Naive B cell (primary cell): ENCODE measurements at regions not wholly inside any gene's neighbourhood (a gene's known extent, or its start where the extent isn't known, plus 50 kb on each side); places are given as distances from the start of the nearest gene placed in this dataset.

Experiments used
- ATAC-seq, 2 donors: fragments of 150-1000 bp; cut with Tn5 transposase; 2 replicates each; pipeline ENCODE4 v1.10.0; 2021; ENCODE audit warnings: low read depth in 2 of 2, mild to moderate bottlenecking in 2 of 2, moderate library complexity in 2 of 2
- DNase-seq: peaks from one replicate; pipeline ENCODE4 v3.0.0; 2022
- H3K27ac Mint-ChIP-seq, 6 donors: one replicate each; pipeline ENCODE4 v1.8.0; 2020 to 2022; ENCODE audit warnings: mild to moderate bottlenecking in 6 of 6, mixed read lengths in 6 of 6, moderate library complexity in 5 of 6, inconsistent platforms in 2 of 6
- H3K27me3 Mint-ChIP-seq, 3 donors: one replicate each; pipeline ENCODE4 v1.8.0; 2021 to 2022; ENCODE audit warnings: mixed read lengths in 3 of 3, mild to moderate bottlenecking in 1 of 3
- H3K36me3 Mint-ChIP-seq, 2 donors: one replicate each; pipeline ENCODE4 v1.8.0; 2020 to 2022; ENCODE audit warnings: mixed read lengths in 2 of 2, inconsistent platforms in 1 of 2, mild to moderate bottlenecking in 1 of 2
- H3K4me1 Mint-ChIP-seq, 3 donors: one replicate each; pipeline ENCODE4 v1.8.0; 2020 to 2022; ENCODE audit warnings: mixed read lengths in 3 of 3, inconsistent platforms in 1 of 3, mild to moderate bottlenecking in 1 of 3, moderate library complexity in 1 of 3
- H3K4me3 Mint-ChIP-seq, 8 donors: one replicate each; pipeline ENCODE4 v1.8.0; 2020 to 2022; ENCODE audit warnings: mild to moderate bottlenecking in 8 of 8, mixed read lengths in 8 of 8, moderate library complexity in 8 of 8, inconsistent platforms in 2 of 8
- H3K9me3 Mint-ChIP-seq, 7 donors: one replicate each; pipeline ENCODE4 v1.8.0; 2020 to 2022; ENCODE audit warnings: mixed read lengths in 7 of 7, mild to moderate bottlenecking in 5 of 7, inconsistent platforms in 2 of 7, moderate library complexity in 1 of 7

DNA sequence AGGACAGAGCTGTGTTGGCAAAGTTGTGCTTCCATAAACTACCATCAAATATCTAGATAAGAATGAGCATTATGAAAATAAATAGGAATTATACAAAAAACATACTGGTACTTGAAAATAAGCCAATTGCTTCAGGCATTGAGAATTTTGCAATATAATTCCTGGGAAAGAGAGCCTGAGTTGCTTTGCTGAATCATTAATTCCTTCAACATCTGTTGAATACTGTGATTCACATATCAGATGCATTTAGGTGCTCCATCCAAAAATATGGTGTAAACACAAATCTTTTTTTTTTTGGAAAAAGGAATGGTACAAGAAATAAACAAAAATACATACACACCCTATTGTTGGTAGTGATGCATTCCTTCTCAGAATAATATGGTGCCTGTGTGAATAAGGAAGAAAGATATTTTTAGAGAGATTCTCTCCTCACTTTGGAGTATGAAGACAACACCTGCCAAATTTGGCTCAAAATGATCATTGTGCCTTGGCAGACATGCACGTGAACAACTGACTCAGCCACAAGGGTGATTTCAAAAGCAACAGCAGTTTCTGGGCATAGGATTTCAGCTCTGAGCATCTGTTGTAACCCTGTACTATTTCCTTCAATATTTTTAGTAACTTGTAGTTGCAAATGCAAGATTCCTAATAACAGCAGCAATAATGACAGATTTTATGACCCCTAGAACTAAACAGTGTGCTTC, 96.7 kb downstream of the CAVIN4 start:
- Mint-ChIP-seq H3K4me3 (no peak overlapping the region), H3K4me1 (no peaks in the 10 kb centered on the region), H3K36me3 (no peaks in the 10 kb centered on the region), H3K27me3 (peaks cover 0 to 10% (median 5%) of the 10 kb centered on the region in 3 donors), H3K27ac (no peak overlapping the region), H3K9me3 (no peaks in the 10 kb centered on the region)
- DNase-seq (no peak), ATAC-seq (no peak)

DNA sequence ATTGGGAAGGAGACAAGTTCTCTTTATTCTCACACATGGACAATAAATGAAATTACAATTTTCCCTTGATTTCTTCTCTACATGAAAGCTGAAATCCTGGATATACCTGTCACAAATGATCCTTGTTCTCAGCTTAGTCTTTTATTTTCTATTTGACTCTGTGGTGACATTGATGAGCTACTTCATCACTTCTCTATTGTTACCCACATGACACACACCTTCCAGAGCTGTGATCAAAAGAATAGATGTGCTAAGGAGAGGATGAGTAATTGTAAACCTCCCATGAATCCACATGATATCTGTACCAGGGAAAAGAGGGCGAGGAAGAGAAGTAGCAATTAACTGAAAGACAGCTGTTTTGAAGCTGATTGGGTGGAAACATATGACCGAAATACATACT, 102.0 kb downstream of the CAVIN4 start:
- no peak for ATAC-seq
- Mint-ChIP-seq H3K27ac (peak overlapping the region in 1 of 6 donors; percentile 80), H3K36me3 (no peaks in the 10 kb centered on the region), H3K4me1 (no peaks in the 10 kb centered on the region), H3K27me3 (peaks cover 0 to 9% (median 4%) of the 10 kb centered on the region in 3 donors), H3K4me3 (no peak overlapping the region), H3K9me3 (no peaks in the 10 kb centered on the region)
- no peak for DNase-seq

DNA sequence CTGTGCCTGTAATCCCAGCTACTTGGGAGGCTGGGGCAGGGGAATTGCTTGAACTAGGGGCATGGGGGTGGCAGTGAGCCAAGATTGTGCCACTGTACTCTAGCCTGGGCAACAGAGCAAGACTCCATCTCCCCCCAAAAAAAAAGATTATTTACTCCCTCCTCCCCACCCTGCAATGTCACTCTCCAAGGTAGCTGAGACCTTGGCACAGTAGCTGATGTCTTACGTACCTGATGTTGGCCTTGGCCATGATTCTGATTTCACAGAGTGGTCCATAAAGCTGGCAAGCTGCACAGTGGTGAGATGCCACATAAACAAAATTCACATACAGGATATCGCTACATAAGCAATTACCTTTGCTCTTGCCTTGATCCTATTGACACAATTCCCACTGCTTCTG, 108.5 kb downstream of the CAVIN4 start:
- Mint-ChIP-seq H3K4me3 (no peak overlapping the region), H3K36me3 (no peaks in the 10 kb centered on the region), H3K27me3 (peaks cover 11 to 22% (median 21%) of the 10 kb centered on the region in 3 donors), H3K27ac (no peak overlapping the region), H3K9me3 (peaks cover 0 to 10% (median 0%) of the 10 kb centered on the region in 7 donors), H3K4me1 (no peaks in the 10 kb centered on the region)
- no peak for ATAC-seq
- no peak for DNase-seq

DNA sequence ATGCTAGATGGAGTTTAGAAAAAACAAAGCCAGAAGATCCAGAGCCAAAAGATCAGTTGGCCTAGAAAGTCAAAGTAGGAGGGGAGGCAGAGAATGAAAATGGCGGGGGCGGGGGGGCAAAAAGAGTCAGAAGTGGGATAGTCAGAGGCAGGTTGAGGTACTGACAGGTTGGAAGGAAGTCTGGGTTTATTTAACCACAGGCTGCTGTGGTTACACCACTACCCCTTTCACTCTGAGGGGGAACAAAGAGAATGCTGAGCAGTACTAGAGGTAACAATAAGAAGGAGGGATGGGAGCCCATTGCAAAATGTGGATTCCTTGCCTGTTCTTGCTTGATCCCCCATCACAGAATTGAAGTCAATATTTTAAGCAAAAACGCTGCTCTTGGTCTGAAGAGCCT, 111.8 kb downstream of the CAVIN4 start:
- no peaks in the 10 kb centered on the region for H3K4me1 Mint-ChIP-seq
- H3K27ac Mint-ChIP-seq: peak overlapping the region in 1 of 6 donors; percentile 18
- ATAC-seq: no peak
- peaks cover 0 to 10% (median 0%) of the 10 kb centered on the region in 7 donors for H3K9me3 Mint-ChIP-seq
- DNase-seq: no peak
- peaks cover 7 to 22% (median 21%) of the 10 kb centered on the region in 3 donors for H3K27me3 Mint-ChIP-seq
- no peak overlapping the region for H3K4me3 Mint-ChIP-seq
- H3K36me3 Mint-ChIP-seq: no peaks in the 10 kb centered on the region

GRCh38 chr9:100690438-100690837, 112.6 kb downstream of the CAVIN4 start:
- Mint-ChIP-seq H3K27me3 (peaks cover 7 to 22% (median 21%) of the 10 kb centered on the region in 3 donors), H3K9me3 (peaks cover 0 to 10% (median 0%) of the 10 kb centered on the region in 7 donors), H3K36me3 (no peaks in the 10 kb centered on the region), H3K4me3 (no peak overlapping the region), H3K4me1 (no peaks in the 10 kb centered on the region), H3K27ac (no peak overlapping the region)
- ATAC-seq (no peak), DNase-seq (no peak)

GRCh38 chr9:100697339-100697738, 119.5 kb downstream of the CAVIN4 start:
- no peak for ATAC-seq
- Mint-ChIP-seq H3K27me3 (no peaks in the 10 kb centered on the region), H3K36me3 (no peaks in the 10 kb centered on the region), H3K4me1 (no peaks in the 10 kb centered on the region), H3K9me3 (peaks cover 0 to 3% (median 0%) of the 10 kb centered on the region in 7 donors), H3K27ac (no peak overlapping the region), H3K4me3 (no peak overlapping the region)
- DNase-seq: no peak

DNA sequence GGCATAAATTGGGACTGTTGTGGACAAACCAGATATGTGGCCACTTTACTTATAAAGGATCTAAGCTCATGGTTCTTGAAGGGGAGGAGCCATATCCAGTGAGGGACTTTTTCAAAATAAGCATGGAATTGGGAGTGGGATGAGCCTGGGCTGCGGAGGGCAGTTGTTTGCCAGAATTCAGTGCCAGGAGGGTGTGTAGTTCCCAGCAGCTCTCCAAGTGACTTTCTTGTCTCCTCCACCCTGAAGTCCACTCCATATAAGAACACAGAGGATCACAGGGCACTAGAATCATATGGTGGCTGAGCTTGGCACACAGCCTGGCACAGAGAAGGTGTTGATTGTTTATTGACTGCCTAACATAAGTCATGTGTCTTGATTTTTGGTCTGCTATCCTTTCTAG, 121.1 kb downstream of the CAVIN4 start:
- Mint-ChIP-seq H3K9me3 (peaks cover 0 to 3% (median 0%) of the 10 kb centered on the region in 7 donors), H3K27ac (no peak overlapping the region), H3K36me3 (no peaks in the 10 kb centered on the region), H3K4me1 (no peaks in the 10 kb centered on the region), H3K4me3 (no peak overlapping the region), H3K27me3 (no peaks in the 10 kb centered on the region)
- DNase-seq (no peak), ATAC-seq (no peak)

DNA sequence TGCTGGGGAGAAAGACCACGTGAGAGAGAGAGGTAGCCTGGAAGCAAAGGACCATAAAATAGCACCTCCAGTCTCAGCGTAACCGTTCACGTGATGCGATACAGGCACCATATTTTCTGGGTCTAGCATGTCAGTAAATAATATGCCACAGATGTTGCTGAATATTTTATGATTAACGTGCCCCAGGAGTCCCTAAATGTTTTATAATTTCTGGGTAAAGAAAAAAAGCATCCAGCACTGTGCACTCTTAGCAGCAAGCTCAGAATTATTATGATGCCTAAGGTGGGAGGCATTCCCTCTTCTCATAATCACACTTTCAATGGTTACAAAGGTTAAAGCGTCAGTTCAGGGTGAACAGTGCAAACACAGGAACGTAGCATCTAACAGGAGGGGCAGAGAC, 121.8 kb downstream of the CAVIN4 start:
- Mint-ChIP-seq H3K27me3 (no peaks in the 10 kb centered on the region), H3K9me3 (peaks cover 0 to 4% (median 0%) of the 10 kb centered on the region in 7 donors), H3K36me3 (no peaks in the 10 kb centered on the region), H3K4me3 (no peak overlapping the region), H3K4me1 (no peaks in the 10 kb centered on the region), H3K27ac (no peak overlapping the region)
- ATAC-seq (no peak), DNase-seq (no peak)

GRCh38 chr9:100700689-100701318, 122.9 kb downstream of the CAVIN4 start:
- no peak overlapping the region for H3K4me3 Mint-ChIP-seq
- no peaks in the 10 kb centered on the region for H3K4me1 Mint-ChIP-seq
- no peaks in the 10 kb centered on the region for H3K36me3 Mint-ChIP-seq
- ATAC-seq (no peak), DNase-seq (no peak)
- no peak overlapping the region for H3K27ac Mint-ChIP-seq
- peaks cover 0 to 10% (median 3%) of the 10 kb centered on the region in 7 donors for H3K9me3 Mint-ChIP-seq
- H3K27me3 Mint-ChIP-seq: no peaks in the 10 kb centered on the region

DNA sequence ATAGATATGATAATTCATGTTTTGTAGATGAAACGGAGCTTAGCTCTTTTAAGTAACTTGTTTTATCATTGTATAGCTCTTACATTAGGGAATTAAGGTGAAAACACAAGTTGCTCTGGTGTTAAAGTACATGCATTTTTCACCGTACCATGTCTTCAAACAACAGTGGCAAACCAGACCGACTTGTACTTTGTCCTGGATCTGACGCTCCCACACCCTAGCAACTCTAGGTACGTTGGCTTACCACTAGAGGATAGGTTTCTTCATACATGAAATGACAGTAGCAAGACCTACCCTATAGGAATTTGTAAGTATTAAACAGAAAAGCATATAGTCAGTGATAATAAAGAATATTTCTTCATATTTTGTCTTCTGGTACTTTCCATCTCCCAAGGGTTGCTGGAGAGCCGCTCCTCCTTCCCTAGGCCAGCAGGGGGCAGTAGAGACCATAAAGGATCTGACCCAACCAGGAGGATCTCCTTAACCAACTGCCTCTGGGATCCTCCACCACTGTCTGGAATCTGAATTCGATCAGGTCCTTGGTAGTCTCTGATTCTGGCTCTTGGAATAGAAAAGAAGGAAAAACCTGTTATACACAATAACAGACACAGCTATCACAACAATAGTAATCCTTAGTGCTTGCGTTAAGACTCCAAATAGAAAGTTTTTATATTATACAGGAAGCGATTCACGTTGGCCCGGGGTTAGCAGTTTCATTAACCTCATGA, 136.7 kb downstream of the CAVIN4 start:
- no peak for ATAC-seq
- Mint-ChIP-seq H3K27me3 (peaks cover 0 to 6% (median 4%) of the 10 kb centered on the region in 3 donors), H3K4me3 (no peak overlapping the region), H3K36me3 (peaks cover 0 to 16% of the 10 kb centered on the region in 2 donors), H3K4me1 (no peaks in the 10 kb centered on the region), H3K9me3 (peaks cover 0 to 28% (median 12%) of the 10 kb centered on the region in 7 donors), H3K27ac (no peak overlapping the region)
- DNase-seq: no peak

- no peak for DNase-seq
- no peak for ATAC-seq
- Mint-ChIP-seq H3K9me3 (peaks cover 0 to 28% (median 12%) of the 10 kb centered on the region in 7 donors), H3K27me3 (peaks cover 0 to 4% (median 4%) of the 10 kb centered on the region in 3 donors), H3K36me3 (peaks cover 0 to 16% of the 10 kb centered on the region in 2 donors), H3K4me3 (no peak overlapping the region), H3K4me1 (no peaks in the 10 kb centered on the region), H3K27ac (no peak overlapping the region)
Measured at GRCh38 chr9:100715100-100715380, 137.2 kb downstream of the CAVIN4 start.

DNA sequence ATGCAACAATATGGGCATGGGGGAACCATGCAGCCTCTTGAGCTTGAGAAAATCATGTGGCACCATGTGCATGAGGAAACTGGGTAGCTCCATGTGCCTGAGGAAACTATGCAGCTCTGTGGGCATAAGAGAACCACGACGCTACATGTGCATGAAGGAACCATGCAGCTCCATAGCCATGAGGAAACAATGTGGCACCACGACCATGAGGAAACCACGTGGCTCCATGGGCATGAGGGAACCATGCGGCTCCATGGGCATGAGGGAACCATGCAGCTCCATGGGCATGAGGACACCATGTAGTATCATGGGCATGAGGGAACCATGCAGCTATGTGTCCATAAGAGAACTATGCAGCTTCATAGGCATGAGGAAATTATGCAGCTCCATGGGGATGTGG, 140.8 kb downstream of the CAVIN4 start:
- no peaks in the 10 kb centered on the region for H3K36me3 Mint-ChIP-seq
- H3K9me3 Mint-ChIP-seq: peaks cover 0 to 5% (median under 1%) of the 10 kb centered on the region in 7 donors
- H3K4me1 Mint-ChIP-seq: no peaks in the 10 kb centered on the region
- H3K27me3 Mint-ChIP-seq: peaks cover 0 to 4% (median 0%) of the 10 kb centered on the region in 3 donors
- no peak for DNase-seq
- H3K4me3 Mint-ChIP-seq: no peak overlapping the region
- no peak overlapping the region for H3K27ac Mint-ChIP-seq
- no peak for ATAC-seq

DNA sequence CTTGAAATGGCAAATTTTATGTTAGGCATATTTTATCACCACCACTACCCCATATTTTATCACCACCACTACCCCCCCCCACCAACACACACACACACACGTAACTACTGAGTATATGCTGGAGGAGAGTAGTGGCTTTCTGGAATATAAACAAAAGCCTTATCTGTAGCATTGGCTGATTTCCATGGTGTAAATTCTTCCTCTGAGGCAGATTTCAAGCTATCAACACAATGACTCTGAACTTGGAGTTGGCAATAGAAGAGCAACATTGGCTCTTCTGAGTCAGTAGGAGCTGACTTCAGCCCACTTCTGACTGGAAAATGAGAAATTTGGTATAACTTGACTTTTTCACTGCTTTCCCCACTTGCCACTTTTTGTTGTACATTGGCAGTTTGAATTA, 143.0 kb downstream of the CAVIN4 start:
- Mint-ChIP-seq H3K4me3 (no peak overlapping the region), H3K4me1 (no peaks in the 10 kb centered on the region), H3K27me3 (no peaks in the 10 kb centered on the region), H3K36me3 (no peaks in the 10 kb centered on the region), H3K9me3 (no peaks in the 10 kb centered on the region), H3K27ac (no peak overlapping the region)
- no peak for ATAC-seq
- DNase-seq: no peak

DNA sequence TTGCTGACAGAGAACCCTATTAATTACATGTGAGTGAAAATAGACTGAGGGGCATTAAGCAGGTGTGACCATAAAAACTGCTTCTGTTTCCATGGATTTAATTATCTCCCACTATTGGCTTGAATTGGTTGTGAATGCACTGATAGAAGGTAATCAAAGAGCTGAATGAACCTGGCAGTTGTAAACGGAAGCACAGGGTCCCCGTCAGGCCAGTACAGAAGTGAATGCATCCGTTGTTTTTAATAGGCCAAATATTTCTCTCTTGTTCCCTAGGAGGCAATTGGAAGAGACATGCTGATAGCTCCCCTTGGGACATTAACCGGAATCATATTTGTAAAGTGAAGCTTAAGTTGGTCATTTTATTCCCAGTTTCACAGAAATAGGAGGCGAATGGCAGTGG, 147.0 kb downstream of the CAVIN4 start:
- no peak for ATAC-seq
- Mint-ChIP-seq H3K4me3 (no peak overlapping the region), H3K9me3 (no peaks in the 10 kb centered on the region), H3K27me3 (no peaks in the 10 kb centered on the region), H3K36me3 (no peaks in the 10 kb centered on the region), H3K4me1 (no peaks in the 10 kb centered on the region), H3K27ac (no peak overlapping the region)
- DNase-seq: no peak
